HG02970 (cell line): ENCODE measurements at regions not wholly inside any gene's neighbourhood (a gene's known extent, or its start where the extent isn't known, plus 50 kb on each side); places are given as distances from the start of the nearest gene placed in this dataset.

Source experiments
- ATAC-seq: cut with Tn5 transposase; IDR thresholded peaks from one replicate; pipeline ENCODE4 v1.9.1; 2021; ENCODE audit warnings: mild to moderate bottlenecking, moderate library complexity, moderate number of reproducible peaks; ENCODE audit not compliant: unreplicated experiment, low FRiP score

- no peak for ATAC-seq
Observed at GRCh38 chr1:208918160-208918559, 665.4 kb upstream of the CAMK1G start.

- ATAC-seq, result no peak
Observed at GRCh38 chr1:208919371-208919770, 664.1 kb upstream of the CAMK1G start.

- no peak for ATAC-seq
Observed at GRCh38 chr1:208921259-208921658, 662.3 kb upstream of the CAMK1G start.

GRCh38 chr1:208923456-208923855, 660.1 kb upstream of the CAMK1G start:
- no peak for ATAC-seq

- ATAC-seq, result no peak
Observed at GRCh38 chr1:208923946-208924720, 659.4 kb upstream of the CAMK1G start.

GRCh38 chr1:208924928-208925327, 658.6 kb upstream of the CAMK1G start:
- no peak for ATAC-seq

GRCh38 chr1:208928349-208929010, 655.0 kb upstream of the CAMK1G start:
- no peak for ATAC-seq

- no peak for ATAC-seq
Observed at GRCh38 chr1:208929575-208929974, 653.9 kb upstream of the CAMK1G start.

GRCh38 chr1:208931936-208932335, 651.6 kb upstream of the CAMK1G start:
- no peak for ATAC-seq

GRCh38 chr1:208933984-208934525, 649.5 kb upstream of the CAMK1G start:
- no peak for ATAC-seq

GRCh38 chr1:208934933-208935332, 648.6 kb upstream of the CAMK1G start:
- ATAC-seq, result no peak

GRCh38 chr1:208935517-208936187, 647.9 kb upstream of the CAMK1G start:
- no peak for ATAC-seq

GRCh38 chr1:208939537-208940085, 643.9 kb upstream of the CAMK1G start:
- ATAC-seq, result no peak

- no peak for ATAC-seq
Observed at GRCh38 chr1:208942394-208943130, 641.0 kb upstream of the CAMK1G start.

GRCh38 chr1:208943291-208943690, 640.2 kb upstream of the CAMK1G start:
- ATAC-seq, result no peak

GRCh38 chr1:208944981-208945451, 638.5 kb upstream of the CAMK1G start:
- no peak for ATAC-seq

- no peak for ATAC-seq
Observed at GRCh38 chr1:208950206-208950605, 633.3 kb upstream of the CAMK1G start.

- no peak for ATAC-seq
Observed at GRCh38 chr1:208951026-208951525, 632.4 kb upstream of the CAMK1G start.

GRCh38 chr1:208951908-208952307, 631.6 kb upstream of the CAMK1G start:
- no peak for ATAC-seq

GRCh38 chr1:208962867-208963266, 620.6 kb upstream of the CAMK1G start:
- ATAC-seq, result no peak
